Mononuclear cell (primary cell): ENCODE measurements at regions not wholly inside any gene's neighbourhood (a gene's known extent, or its start where the extent isn't known, plus 50 kb on each side); places are given as distances from the start of the nearest gene placed in this dataset.
"Not testable (repeated sequence)": the region's sequence is repeated elsewhere in the genome, so short reads cannot be mapped to it uniquely, and the experiment has no call there.

Experiments used
- H3K27me3 ChIP-seq: 2 replicates; pipeline ENCODE4 v1.6.0; 2011; ENCODE audit warnings: low read length, control low read depth; ENCODE audit not compliant: insufficient read depth
- H3K4me1 ChIP-seq: 2 replicates; pipeline ENCODE4 v1.5.1; 2011; ENCODE audit warnings: mild to moderate bottlenecking, low read length, control low read depth; ENCODE audit not compliant: insufficient read depth
- H3K4me3 ChIP-seq: 2 replicates; pipeline ENCODE4 v1.5.1; 2011; ENCODE audit warnings: mild to moderate bottlenecking, low read length, moderate library complexity
- H3K9me3 ChIP-seq: 2 replicates; pipeline ENCODE4 v1.5.1; 2011; ENCODE audit warnings: low read depth, mild to moderate bottlenecking, control low read depth, low read length

DNA sequence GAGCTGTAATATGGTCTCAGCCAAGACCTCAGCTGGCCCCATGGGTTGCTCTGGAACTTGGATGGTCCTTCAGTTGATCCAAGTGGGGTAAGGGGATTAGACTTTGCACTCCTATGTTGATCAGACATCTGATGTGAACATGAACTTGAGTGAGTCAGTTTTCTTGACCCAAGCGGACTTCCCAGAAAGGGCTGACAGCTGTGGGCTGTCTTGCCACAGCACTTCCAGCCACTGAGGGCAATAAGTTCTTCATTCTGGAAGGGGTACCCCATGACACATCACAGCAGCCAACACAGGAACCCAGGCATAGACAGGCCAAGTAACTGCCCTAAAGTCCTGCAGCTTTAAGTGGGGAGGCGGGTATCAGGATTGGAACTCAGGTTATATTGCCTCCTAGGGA lies 93.9 kb upstream of the USP24 start:
- H3K4me1 ChIP-seq, result no peaks in the 10 kb centered on the region
- no peaks in the 10 kb centered on the region for H3K9me3 ChIP-seq
- no peaks in the 10 kb centered on the region for H3K27me3 ChIP-seq
- no peak overlapping the region for H3K4me3 ChIP-seq

DNA sequence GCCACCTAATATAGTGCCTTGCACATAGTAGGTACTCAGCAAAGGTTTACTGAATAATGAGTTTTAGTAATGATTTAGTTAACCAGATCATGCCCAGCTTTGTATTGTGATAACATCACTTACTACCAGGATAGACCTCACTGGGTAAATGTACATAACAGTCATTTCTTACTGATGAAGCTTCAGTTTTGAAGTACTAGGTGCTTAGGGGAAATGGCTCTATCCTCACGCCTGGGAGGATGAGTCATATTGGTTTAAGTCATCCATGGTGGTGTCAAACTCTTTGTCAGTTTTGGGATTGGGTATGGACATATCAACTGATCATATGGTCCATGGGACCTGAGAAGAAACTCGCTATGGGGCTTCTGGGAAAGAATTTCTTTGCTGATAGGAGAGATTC lies 90.6 kb upstream of the USP24 start:
- Histone ChIP-seq H3K9me3 (no peaks in the 10 kb centered on the region), H3K4me1 (no peaks in the 10 kb centered on the region), H3K4me3 (no peak overlapping the region), H3K27me3 (no peaks in the 10 kb centered on the region)

DNA sequence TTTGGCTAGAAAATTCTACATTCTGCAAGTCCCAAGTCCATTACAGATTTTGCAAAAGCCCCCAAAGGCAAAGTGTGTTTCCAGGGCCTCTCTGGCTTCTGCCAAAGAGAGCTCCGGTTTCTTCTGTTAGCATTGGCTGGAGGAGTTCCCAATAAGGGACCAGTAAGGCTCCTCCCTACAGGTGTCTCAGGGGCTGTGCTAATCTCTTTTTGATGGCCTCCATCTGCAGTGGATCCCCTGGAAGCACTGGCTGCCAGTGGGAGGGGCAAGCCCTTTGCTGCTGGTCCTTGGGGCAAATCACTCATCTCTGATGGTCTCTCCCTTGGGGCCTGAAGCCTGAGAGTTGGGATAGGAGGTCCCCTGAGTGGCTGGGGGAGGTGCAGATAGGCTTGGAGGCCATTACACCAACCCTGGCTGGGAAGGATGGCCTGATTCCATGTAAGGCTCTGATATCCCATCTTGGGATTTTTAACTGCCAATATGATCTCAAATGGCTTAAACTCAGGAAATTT lies 89.1 kb upstream of the USP24 start:
- Histone ChIP-seq H3K27me3 (no peaks in the 10 kb centered on the region), H3K4me3 (no peak overlapping the region), H3K9me3 (no peaks in the 10 kb centered on the region), H3K4me1 (no peaks in the 10 kb centered on the region)

DNA sequence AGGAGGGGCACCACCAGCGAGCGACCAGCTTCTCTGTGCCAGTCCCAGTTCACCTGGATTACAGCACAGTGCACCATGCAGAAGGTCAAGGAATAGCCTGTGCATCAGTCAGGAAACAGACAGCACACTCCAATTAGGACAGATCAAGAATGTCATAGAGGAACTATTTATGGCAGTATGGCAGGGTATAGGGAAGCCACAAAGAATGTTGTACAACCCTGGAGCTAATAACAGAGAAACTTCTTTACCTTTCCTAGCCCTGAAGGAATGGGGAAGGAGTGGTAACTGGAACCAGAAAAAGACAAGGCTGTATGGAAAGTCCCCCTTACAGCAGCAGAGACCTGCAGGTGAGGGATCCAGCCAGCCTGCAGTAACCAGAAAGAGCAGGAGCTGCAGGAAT lies 87.8 kb upstream of the USP24 start:
- Histone ChIP-seq H3K9me3 (no peaks in the 10 kb centered on the region), H3K4me1 (no peaks in the 10 kb centered on the region), H3K27me3 (no peaks in the 10 kb centered on the region), H3K4me3 (no peak overlapping the region)

DNA sequence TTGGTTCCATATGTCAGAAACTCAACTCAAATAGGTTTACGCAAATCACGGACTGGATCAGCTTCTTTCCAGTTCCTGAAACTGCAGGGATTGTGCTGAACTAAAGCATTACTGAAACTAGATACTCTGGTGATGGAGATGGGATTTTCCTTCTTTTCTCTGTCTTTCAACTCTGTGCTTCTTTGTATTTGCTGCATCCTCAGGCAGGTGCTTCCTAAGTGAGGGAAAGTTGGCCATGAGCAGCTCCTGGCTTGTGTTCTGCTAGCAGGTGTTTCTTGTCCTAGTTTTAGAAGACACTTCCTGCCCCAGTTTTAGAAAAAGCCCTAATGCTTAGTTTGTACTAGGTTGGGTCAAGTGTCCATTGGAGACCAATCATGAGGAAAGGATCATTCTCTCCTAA lies 86.7 kb upstream of the USP24 start:
- H3K4me3 ChIP-seq, result no peak overlapping the region
- H3K27me3 ChIP-seq, result no peaks in the 10 kb centered on the region
- H3K4me1 ChIP-seq, result no peaks in the 10 kb centered on the region
- H3K9me3 ChIP-seq, result no peaks in the 10 kb centered on the region

DNA sequence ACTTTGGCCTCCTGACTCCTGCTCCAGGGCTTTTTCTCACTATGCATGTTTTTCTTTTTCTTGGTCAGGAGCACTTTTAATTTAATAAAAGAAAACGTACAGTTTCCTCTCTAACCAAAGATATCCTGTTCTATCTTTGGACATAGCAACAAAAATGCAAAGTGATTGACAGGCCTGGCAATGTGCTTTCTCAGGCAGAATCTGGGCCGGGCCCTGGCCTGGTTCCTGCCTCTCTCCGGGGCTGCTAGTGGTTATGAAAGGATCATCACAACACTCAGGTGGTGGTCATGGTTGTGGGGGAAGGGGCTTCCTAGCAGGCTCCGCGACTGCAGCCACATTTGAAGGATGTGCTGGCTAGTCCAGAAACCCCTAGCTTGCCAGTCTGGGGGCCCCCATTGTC lies 85.8 kb upstream of the USP24 start:
- Histone ChIP-seq H3K27me3 (no peaks in the 10 kb centered on the region), H3K4me1 (no peaks in the 10 kb centered on the region), H3K9me3 (no peaks in the 10 kb centered on the region), H3K4me3 (no peak overlapping the region)

DNA sequence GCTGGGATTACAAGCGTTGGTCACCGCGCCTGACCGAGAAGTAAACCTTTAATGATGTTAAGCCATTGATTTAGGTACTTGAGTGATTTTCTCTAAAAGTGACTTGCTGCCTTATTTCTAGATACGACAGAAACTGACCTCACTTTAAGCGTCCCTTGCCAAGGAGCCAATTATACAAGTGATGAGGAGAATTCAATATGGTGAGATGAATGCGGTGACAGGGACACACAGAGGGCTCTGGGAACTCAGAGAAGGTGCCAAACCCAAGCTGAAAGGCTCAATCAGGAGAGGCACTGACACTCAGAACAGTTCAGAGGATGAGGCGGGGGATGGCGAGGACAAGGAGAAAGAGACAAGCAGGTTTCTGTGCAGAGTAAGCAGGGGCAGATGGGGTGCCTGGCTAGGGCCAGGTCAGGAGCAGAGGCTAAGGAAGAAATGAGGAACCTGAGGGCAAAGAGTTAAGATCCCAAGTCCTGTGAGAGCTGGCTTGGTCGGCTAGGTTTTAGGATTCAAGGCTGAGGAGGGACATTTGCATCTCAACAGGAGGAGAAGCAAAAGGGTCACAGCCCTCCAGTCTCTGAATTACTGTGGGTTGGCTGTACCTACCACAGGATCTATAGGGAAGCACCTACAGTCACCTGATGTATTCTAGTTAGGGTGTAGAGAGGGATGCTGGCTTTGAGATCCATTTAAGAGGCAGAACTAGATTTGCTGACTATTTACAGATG lies 83.2 kb upstream of the USP24 start:
- no peaks in the 10 kb centered on the region for H3K4me1 ChIP-seq
- no peak overlapping the region for H3K4me3 ChIP-seq
- no peaks in the 10 kb centered on the region for H3K27me3 ChIP-seq
- no peaks in the 10 kb centered on the region for H3K9me3 ChIP-seq

DNA sequence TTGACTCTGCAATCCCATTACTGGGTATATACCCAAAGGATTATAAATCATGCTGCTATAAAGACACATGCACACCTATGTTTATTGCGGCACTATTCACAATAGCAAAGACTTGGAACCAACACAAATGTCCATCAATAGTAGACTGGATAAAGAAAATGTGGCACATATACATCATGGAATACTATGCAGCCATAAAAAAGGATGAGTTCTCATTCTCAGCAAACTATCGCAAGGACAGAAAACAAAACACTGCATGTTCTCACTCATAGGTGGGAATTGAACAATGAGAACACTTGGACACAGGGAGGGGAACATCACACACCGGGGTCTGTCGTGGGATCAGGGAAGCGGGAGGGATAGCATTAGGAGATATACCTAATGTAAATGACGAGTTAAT lies 81.1 kb upstream of the USP24 start:
- H3K4me1 ChIP-seq, H3K27me3 ChIP-seq, H3K9me3 ChIP-seq: not testable (repeated sequence)

DNA sequence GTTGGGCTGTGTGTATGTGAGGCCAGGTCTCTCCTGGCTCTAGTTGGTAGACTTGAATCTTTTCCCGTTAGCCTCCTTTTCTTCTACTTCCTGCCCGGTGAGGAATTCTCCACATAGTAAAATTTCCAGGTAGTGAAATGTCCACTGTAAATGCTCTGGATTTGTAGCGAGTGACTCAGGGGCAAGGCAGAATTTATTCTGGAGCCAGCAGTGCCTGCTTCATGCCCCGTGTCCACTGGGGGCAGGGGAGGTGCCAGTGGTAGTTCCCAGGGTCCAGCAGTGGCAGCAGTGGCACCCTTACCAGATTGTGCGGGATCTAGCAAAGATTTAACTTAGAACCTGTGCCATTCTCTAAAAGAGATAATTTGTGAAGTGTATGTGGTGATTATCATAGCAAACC lies 74.5 kb upstream of the USP24 start:
- no peak overlapping the region for H3K4me3 ChIP-seq
- no peaks in the 10 kb centered on the region for H3K4me1 ChIP-seq
- no peaks in the 10 kb centered on the region for H3K27me3 ChIP-seq
- H3K9me3 ChIP-seq, result no peaks in the 10 kb centered on the region

More for the DNA sequence above, 81.1 kb upstream of the USP24 start:
- not testable (repeated sequence) for H3K4me3 ChIP-seq

DNA sequence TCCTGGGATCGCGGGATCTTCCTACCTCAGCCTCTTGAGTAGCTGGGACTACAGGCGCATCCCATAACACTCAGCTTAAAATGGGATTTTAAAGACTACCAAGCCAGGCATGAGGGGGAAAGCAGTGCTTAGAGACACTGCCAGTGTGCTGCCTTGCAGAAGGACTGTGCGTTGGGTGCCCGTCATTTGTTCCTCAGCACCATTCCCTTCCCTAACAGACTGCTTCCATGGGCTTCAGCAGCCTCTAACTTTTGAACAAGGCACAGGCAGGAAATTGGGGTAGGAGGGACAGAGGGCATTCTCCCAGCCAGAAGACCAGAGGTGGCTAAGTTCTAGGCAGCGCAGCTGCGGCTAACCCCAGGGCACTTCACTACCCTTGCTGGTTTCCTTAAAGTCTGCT lies 73.9 kb upstream of the USP24 start:
- Histone ChIP-seq H3K27me3 (no peaks in the 10 kb centered on the region), H3K4me3 (no peak overlapping the region), H3K9me3 (no peaks in the 10 kb centered on the region), H3K4me1 (no peaks in the 10 kb centered on the region)

DNA sequence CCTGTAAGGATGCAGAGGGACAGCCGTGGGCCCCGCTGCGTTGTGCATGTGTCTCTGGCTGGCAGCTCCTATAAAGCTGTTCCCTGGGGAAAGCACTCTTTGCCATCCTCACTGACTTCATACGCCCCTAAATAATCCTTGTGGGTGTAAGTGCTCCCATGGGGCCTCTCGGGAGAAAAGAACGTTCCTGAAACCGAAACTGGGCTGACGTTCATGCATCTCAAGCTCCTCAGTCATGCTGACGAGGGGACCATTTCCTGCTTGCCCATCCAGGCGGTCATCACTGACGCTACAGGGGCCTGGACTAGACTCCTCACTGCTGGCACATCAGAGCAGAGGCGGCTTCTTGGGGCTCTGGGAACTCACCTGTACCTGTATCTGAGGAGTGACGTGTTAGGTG lies 73.1 kb upstream of the USP24 start:
- no peaks in the 10 kb centered on the region for H3K4me1 ChIP-seq

DNA sequence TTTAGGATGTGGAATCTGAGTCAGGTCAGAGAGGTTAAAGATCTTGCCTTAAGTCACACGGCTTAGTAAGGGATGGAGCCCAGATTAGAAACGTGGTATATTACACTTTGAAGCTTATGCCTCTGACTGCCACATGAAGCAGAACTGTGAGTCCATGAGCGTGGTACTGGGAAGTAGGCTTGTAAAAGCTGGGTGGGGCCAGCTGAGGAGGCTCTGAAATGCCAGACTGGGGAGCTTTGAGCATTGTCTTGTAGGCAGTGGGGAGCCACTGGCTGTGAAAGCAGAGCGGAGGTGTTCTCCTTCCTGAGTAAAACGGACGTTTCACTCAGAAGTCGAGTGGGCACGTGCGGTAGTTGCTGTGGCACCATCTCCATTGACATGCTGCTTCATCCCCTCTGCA lies 72.6 kb upstream of the USP24 start:
- Histone ChIP-seq H3K4me3 (no peak overlapping the region), H3K4me1 (no peaks in the 10 kb centered on the region), H3K9me3 (no peaks in the 10 kb centered on the region), H3K27me3 (no peaks in the 10 kb centered on the region)

More for the DNA sequence above, 73.1 kb upstream of the USP24 start:
- no peaks in the 10 kb centered on the region for H3K9me3 ChIP-seq
- no peaks in the 10 kb centered on the region for H3K27me3 ChIP-seq
- no peak overlapping the region for H3K4me3 ChIP-seq

DNA sequence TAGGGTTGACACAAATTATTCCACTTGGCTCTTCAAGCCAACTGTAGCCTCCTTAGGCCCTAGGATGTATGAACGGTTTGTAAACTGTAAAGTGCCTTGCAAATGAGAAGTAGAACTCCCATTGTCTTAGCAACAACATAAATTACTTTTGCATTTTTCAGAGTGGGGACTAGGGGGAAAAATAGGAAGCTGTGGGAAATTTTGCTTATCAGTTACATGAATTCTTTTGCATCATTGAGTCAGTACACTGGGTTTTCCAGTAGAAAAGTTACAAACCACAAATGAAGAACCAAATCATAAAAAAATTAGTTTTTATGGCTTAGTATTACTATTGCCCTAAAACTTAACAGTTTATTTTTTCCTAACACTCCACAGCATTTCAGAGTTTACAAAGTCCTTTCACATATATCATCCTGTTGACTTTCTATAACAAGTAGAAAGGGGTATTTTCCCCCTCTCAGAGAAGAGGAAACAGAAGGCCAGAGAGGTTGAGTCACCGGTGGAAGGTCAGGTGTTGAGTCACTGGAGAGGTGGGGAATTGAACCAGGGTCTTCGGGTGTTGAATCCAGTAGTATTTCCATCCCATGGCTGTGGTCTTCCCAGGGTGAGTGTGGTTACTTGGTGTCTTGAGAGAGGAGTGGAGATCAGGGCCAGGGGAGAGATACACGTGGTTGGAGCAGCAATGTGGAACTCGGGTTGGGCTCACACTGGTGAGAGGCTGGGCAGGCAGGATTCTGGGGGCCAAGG lies 71.9 kb upstream of the USP24 start:
- no peaks in the 10 kb centered on the region for H3K4me1 ChIP-seq
- no peak overlapping the region for H3K4me3 ChIP-seq
- no peaks in the 10 kb centered on the region for H3K9me3 ChIP-seq
- H3K27me3 ChIP-seq, result no peaks in the 10 kb centered on the region

DNA sequence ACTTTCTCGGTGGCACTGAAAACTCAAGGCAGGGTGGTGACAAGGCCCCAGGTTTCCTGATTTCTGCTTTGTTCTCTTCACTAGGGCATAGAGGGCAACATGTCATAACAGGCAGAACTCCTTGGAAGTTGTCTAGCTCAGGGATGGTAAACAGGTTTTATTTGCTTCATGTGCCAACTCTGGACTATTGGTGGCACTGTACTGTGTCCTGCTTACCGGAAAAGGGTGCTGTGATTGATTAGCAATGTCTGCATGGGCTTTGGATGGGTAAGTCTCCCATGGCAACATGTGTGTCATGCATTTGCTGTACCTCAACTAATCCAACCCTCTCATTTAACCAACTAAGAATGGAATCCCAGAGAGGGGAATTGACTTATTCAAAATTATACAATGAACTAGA lies 70.7 kb upstream of the USP24 start:
- H3K27me3 ChIP-seq, result no peaks in the 10 kb centered on the region
- no peaks in the 10 kb centered on the region for H3K4me1 ChIP-seq
- H3K4me3 ChIP-seq, result no peak overlapping the region
- no peaks in the 10 kb centered on the region for H3K9me3 ChIP-seq

DNA sequence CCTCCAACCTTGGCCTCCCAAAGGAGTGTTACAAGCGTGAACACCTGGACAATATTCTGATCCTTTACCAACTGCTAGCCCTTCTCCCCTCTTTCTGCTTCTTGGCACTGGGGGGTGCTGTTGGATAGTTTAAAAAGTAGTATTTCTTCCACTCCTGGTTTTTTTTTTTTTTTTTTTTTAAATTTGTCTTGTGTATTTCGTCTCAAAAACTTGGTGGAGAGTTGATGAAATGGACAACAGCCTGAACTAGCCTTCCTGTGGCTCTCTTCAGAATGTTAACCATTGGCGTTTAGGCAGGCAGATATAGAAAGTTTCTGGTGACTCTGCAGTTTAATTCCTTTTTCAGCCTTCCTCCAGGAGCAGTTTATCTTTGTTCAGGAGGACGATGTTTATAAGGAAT lies 69.7 kb upstream of the USP24 start:
- H3K4me1 ChIP-seq, result no peaks in the 10 kb centered on the region
- no peak overlapping the region for H3K4me3 ChIP-seq
- no peaks in the 10 kb centered on the region for H3K9me3 ChIP-seq
- no peaks in the 10 kb centered on the region for H3K27me3 ChIP-seq

DNA sequence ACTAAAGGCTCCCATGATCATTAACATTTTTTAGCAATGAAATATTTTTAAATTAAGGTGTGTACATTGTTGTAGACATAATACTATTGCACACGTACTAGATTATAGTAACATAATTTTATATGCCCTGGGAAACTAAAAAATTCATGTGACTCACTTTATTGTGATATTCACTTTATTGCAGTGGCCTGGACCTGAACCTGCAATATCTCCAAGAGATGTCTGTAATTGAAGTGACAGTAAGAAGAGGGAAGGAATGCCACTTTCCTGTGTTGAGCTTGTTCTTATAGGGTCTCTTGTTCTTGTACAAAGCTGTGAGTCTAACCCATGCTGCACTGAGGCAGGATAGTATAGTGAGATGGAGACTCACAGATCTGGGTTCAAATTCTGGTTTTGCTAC lies 66.9 kb upstream of the USP24 start:
- no peaks in the 10 kb centered on the region for H3K9me3 ChIP-seq
- no peaks in the 10 kb centered on the region for H3K27me3 ChIP-seq
- H3K4me3 ChIP-seq, result no peak overlapping the region
- H3K4me1 ChIP-seq, result peaks cover 9% of the 10 kb centered on the region
